Panc1 (cell line): ENCODE measurements at regions not wholly inside any gene's neighbourhood (a gene's known extent, or its start where the extent isn't known, plus 50 kb on each side); places are given as distances from the start of the nearest gene placed in this dataset.

Source experiments
- ATAC-seq: fragments of 200-7000 bp; cut with Tn5 transposase; 2 replicates; pipeline ENCODE4 v1.9.1; 2020; ENCODE audit warnings: mild to moderate bottlenecking, moderate library complexity
- BruUV-seq: library from RNA; stranded (reverse); fragments of 400-500 nt; replicated peaks from 2 replicates; lab custom pipeline; 2021; lab: Mats Ljungman, UMichigan
- CTCF ChIA-PET: fragments of 300-600 bp; sonication (Branson Sonifier 250); formaldehyde crosslinking; loops from one replicate; lab custom pipeline; 2022; ENCODE audit warnings: antibody characterized with exemption; lab: Charles Lee
- POLR2A ChIA-PET: fragments of 300-600 bp; sonication (Branson Sonifier 250); formaldehyde crosslinking; loops from one replicate; lab custom pipeline; 2022; ENCODE audit warnings: antibody characterized with exemption; lab: Charles Lee
- DNase-seq: peaks from one replicate; pipeline ENCODE4 v3.0.0-alpha.2; 2010; ENCODE audit warnings: low read depth, low spot score
- H3K27ac ChIP-seq: 2 replicates; pipeline ENCODE4 v1.5.1; 2011; ENCODE audit warnings: mild to moderate bottlenecking, low read length, inconsistent platforms
- H3K27me3 ChIP-seq: fragments of 200-500 bp; sonication (Bioruptor generic); 2 replicates; pipeline ENCODE4 v1.6.0; 2014; ENCODE audit warnings: low read length, inconsistent platforms; ENCODE audit not compliant: control insufficient read depth, insufficient read depth
- H3K36me3 ChIP-seq: fragments of 200-500 bp; sonication (Bioruptor generic); 2 replicates; pipeline ENCODE4 v1.5.1; 2014; ENCODE audit warnings: inconsistent platforms, mild to moderate bottlenecking, low read length, moderate library complexity; ENCODE audit not compliant: control insufficient read depth, insufficient read depth
- H3K4me1 ChIP-seq: 2 replicates; pipeline ENCODE4 v1.5.1; 2011; ENCODE audit warnings: inconsistent platforms, mild to moderate bottlenecking, low read length, moderate library complexity; ENCODE audit not compliant: control insufficient read depth, insufficient read depth
- H3K4me3 ChIP-seq, 2 experiments: 2 replicates each; pipeline ENCODE4 v1.5.1; 2011 to 2012; ENCODE audit warnings: low read depth in 2 of 2, low read length in 2 of 2, mild to moderate bottlenecking in 2 of 2, inconsistent platforms in 1 of 2, moderate library complexity in 1 of 2
- H3K9me3 ChIP-seq: fragments of 200-500 bp; sonication (Bioruptor generic); 2 replicates; pipeline ENCODE4 v1.5.1; 2014; ENCODE audit warnings: low read depth, mild to moderate bottlenecking, inconsistent platforms, low read length, moderate library complexity; ENCODE audit not compliant: control insufficient read depth, insufficient read depth
- CTCF ChIP-seq: fragments of 450-650 bp; IDR thresholded peaks from 2 replicates; pipeline ENCODE4 v1.5.1; 2017; ENCODE audit warnings: mild to moderate bottlenecking
- POLR2AphosphoS5 ChIP-seq: IDR thresholded peaks from 2 replicates; pipeline ENCODE4 v1.6.1; 2012; ENCODE audit warnings: mild to moderate bottlenecking, low read depth, low read length, moderate library complexity
- REST ChIP-seq, 2 experiments: IDR thresholded peaks; 2 replicates each; pipeline ENCODE4 v1.6.1; 2011 to 2012; ENCODE audit warnings: low read depth in 2 of 2, control low read depth in 1 of 2, low read length in 1 of 2, mild to moderate bottlenecking in 1 of 2, moderate library complexity in 1 of 2; ENCODE audit not compliant: insufficient read depth in 1 of 2
- SIN3A ChIP-seq: IDR thresholded peaks from 2 replicates; pipeline ENCODE4 v1.6.1; 2012; ENCODE audit warnings: low read depth, mild to moderate bottlenecking, low read length, moderate library complexity, borderline replicate concordance; ENCODE audit not compliant: insufficient read depth
- TCF7L2 ChIP-seq: IDR thresholded peaks from 2 replicates; pipeline ENCODE4 v1.6.1; 2011; ENCODE audit warnings: mild to moderate bottlenecking, low read depth, low read length, inconsistent platforms
- in situ Hi-C: cut with HindIII; loops from 2 replicates; pipeline ENCODE4 v1.10.0; 2016; ENCODE audit warnings: low sequenced_read_pairs, low pct_unique_long_range_greater_than_20kb
- intact Hi-C: fragments of 100-400 bp; cut with micrococcal nuclease; formaldehyde crosslinking; loops from one replicate; pipeline ENCODE4 v1.10.0; 2022; ENCODE audit not compliant: unreplicated experiment

- DNase-seq (no peak), ATAC-seq (no peak)
- Histone ChIP-seq H3K4me3 (no peak overlapping the region), H3K36me3 (no peaks in the 10 kb centered on the region), H3K27me3 (peaks cover 8% of the 10 kb centered on the region), H3K27ac (no peak overlapping the region), H3K9me3 (no peaks in the 10 kb centered on the region), H3K4me1 (no peaks in the 10 kb centered on the region)
- ChIA-PET POLR2A (no interaction called here), CTCF (no interaction called here)
- BruUV-seq, result no TSS peak
- TF ChIP-seq SIN3A, result no peak
- no peak for TF ChIP-seq TCF7L2
- TF ChIP-seq POLR2AphosphoS5, result no peak
- no peak for TF ChIP-seq REST (IDR thresholded peaks at IDR 0.05; ENCODE audit: insufficient read depth in 1 of 2, low read depth in 2 of 2, low read length in 1 of 2)
- TF ChIP-seq CTCF, result no peak
- intact Hi-C loops, result no loop called here
- in situ Hi-C loops, result no loop called here
Measured at GRCh38 chr2:63678551-63678950, 89.8 kb downstream of the MDH1 start.

- CTCF ChIA-PET, result no interaction called here
- TF ChIP-seq POLR2AphosphoS5 (no peak), TCF7L2 (no peak), CTCF (no peak), SIN3A (no peak), REST (IDR thresholded peaks at IDR 0.05; ENCODE audit: insufficient read depth in 1 of 2, low read depth in 2 of 2, low read length in 1 of 2) (no peak)
- in situ Hi-C loops, result no loop called here
Measured at GRCh38 chr2:63679252-63679855, 90.6 kb downstream of the MDH1 start.

More at GRCh38 chr2:63679252-63679855, 90.6 kb downstream of the MDH1 start:
- peaks cover 8% of the 10 kb centered on the region for H3K27me3 ChIP-seq
- POLR2A ChIA-PET, result no interaction called here
- no peak for DNase-seq
- no peak overlapping the region for H3K4me3 ChIP-seq
- intact Hi-C loops, result no loop called here
- no peaks in the 10 kb centered on the region for H3K4me1 ChIP-seq
- no TSS peak for BruUV-seq
- no peak for ATAC-seq
- no peak overlapping the region for H3K27ac ChIP-seq
- H3K9me3 ChIP-seq, result no peaks in the 10 kb centered on the region
- H3K36me3 ChIP-seq, result no peaks in the 10 kb centered on the region
